ENCODE measurements at regions not wholly inside any gene's neighbourhood (a gene's known extent, or its start where the extent isn't known, plus 50 kb on each side); places are given as distances from the start of the nearest gene placed in this dataset.
"Not testable (repeated sequence)": the region's sequence is repeated elsewhere in the genome, so short reads cannot be mapped to it uniquely, and the experiment has no call there.

GRCh38 chrX:82732861-82733260, 775.2 kb upstream of the POU3F4 start:
- 0% methylated on average over 1 of the region's 1 CpG for WGBS, 2 experiments (ENCODE audit: low coverage in 1 of 2, low lambda C conversion rate in 2 of 2, missing lambda C conversion rate in 2 of 2)
- no peak for TF ChIP-seq EZH2 (IDR thresholded peaks at IDR 0.05; ENCODE audit: insufficient read depth, poor library complexity, severe bottlenecking)
- TF ChIP-seq EZH2phosphoT487 (IDR thresholded peaks at IDR 0.05; ENCODE audit: insufficient read depth, low read depth) = no peak

DNA sequence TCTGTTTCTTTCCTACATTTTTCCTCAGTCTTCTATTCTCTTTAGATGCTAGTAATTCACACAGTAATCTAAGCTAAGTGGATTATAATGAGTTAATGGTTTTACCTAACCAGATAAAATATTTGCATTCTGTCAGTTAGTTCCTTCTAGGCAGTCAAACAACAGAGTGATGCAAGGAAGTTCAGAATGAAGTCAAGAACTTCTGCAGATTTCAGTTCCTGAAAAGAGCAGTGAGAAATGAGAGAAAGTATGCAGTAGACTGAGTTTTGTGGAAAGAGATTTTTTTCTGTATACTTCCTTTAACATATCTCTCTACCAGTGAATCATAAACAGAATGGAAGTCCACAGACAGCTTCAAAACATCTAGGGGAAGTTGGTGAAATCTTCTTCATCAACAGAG, 774.0 kb upstream of the POU3F4 start:
- TF ChIP-seq EZH2 (IDR thresholded peaks at IDR 0.05; ENCODE audit: insufficient read depth, poor library complexity, severe bottlenecking) = no peak
- TF ChIP-seq EZH2phosphoT487 (IDR thresholded peaks at IDR 0.05; ENCODE audit: insufficient read depth, low read depth) = no peak
- no peak for DNase-seq
- Histone ChIP-seq H3K36me3 (ENCODE audit: low read depth) (no peaks in the 10 kb centered on the region), H3F3A (ENCODE audit: insufficient read depth) (no peaks in the 10 kb centered on the region), H3K27ac (no peak overlapping the region), H3K9me2 (ENCODE audit: insufficient read depth) (no peaks in the 10 kb centered on the region), H3K27me3 (replicated peaks; ENCODE audit: insufficient read depth) (no peaks in the 10 kb centered on the region), H2AFZ (no peak overlapping the region), H4K20me1 (ENCODE audit: insufficient read depth) (no peaks in the 10 kb centered on the region), H3K9me3 (ENCODE audit: low read depth) (no peaks in the 10 kb centered on the region), H3K9ac (no peak overlapping the region), H3K4me3 (no peak overlapping the region), H3K79me2 (ENCODE audit: insufficient read depth) (no peaks in the 10 kb centered on the region), H3K4me1 (ENCODE audit: insufficient read depth) (no peaks in the 10 kb centered on the region), H3K4me2 (ENCODE audit: unreplicated experiment) (no peak overlapping the region)
- in situ Hi-C loops (cut with MboI) = no loop called here

More at GRCh38 chrX:82732861-82733260, 775.2 kb upstream of the POU3F4 start:
- Histone ChIP-seq H3K27me3 (replicated peaks; ENCODE audit: insufficient read depth) (no peaks in the 10 kb centered on the region), H3F3A (ENCODE audit: insufficient read depth) (no peaks in the 10 kb centered on the region), H4K20me1 (ENCODE audit: insufficient read depth) (no peaks in the 10 kb centered on the region), H3K79me2 (ENCODE audit: insufficient read depth) (no peaks in the 10 kb centered on the region), H3K9me3 (ENCODE audit: low read depth) (no peaks in the 10 kb centered on the region), H3K4me3 (no peak overlapping the region), H3K9ac (no peak overlapping the region), H3K27ac (no peak overlapping the region), H3K4me2 (ENCODE audit: unreplicated experiment) (no peak overlapping the region), H3K9me2 (ENCODE audit: insufficient read depth) (no peaks in the 10 kb centered on the region), H3K4me1 (ENCODE audit: insufficient read depth) (no peaks in the 10 kb centered on the region), H3K36me3 (ENCODE audit: low read depth) (no peaks in the 10 kb centered on the region), H2AFZ (no peak overlapping the region)
- in situ Hi-C loops (cut with MboI) = no loop called here
- DNase-seq = no peak

GRCh38 chrX:82738313-82738712, 769.8 kb upstream of the POU3F4 start:
- DNase-seq; H3K9me3 ChIP-seq (ENCODE audit: low read depth); H3K79me2 ChIP-seq (ENCODE audit: insufficient read depth); H3K36me3 ChIP-seq (ENCODE audit: low read depth); H3K9me2 ChIP-seq (ENCODE audit: insufficient read depth); H3F3A ChIP-seq (ENCODE audit: insufficient read depth); H4K20me1 ChIP-seq (ENCODE audit: insufficient read depth); H3K27me3 ChIP-seq (replicated peaks; ENCODE audit: insufficient read depth); H3K4me2 ChIP-seq (ENCODE audit: unreplicated experiment); H3K27ac ChIP-seq; H3K9ac ChIP-seq; H3K4me3 ChIP-seq; in situ Hi-C loops (cut with MboI); H3K4me1 ChIP-seq (ENCODE audit: insufficient read depth); H2AFZ ChIP-seq: not testable (repeated sequence)
- WGBS, 2 experiments (ENCODE audit: low coverage in 1 of 2, low lambda C conversion rate in 2 of 2, missing lambda C conversion rate in 2 of 2) = 100% methylated on average over 2 of the region's 20 CpGs; no CpG with 5 or more reads in 1 of the 2 experiments

DNA sequence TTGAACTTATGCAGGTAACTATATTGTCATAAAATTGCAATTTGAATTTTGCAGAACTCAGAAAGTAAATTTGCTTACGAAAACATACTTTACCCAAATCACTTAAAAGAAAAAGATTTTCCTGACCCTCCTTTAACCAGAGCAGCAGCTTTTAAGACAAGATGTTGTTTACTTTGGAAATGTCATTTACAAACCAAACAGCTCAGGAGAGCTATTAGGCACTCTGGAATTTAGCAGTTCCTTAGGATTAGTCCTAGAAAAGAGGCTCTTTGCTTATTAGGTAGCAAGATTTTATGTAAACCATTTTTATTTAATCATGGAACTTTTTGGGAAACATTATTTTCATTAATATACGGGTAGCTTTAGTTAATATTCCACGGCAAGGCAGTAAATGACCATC, 765.7 kb upstream of the POU3F4 start:
- Histone ChIP-seq H3K79me2 (ENCODE audit: insufficient read depth) (no peaks in the 10 kb centered on the region), H3K27me3 (replicated peaks; ENCODE audit: insufficient read depth) (no peaks in the 10 kb centered on the region), H3K9me3 (ENCODE audit: low read depth) (no peaks in the 10 kb centered on the region), H3K9me2 (ENCODE audit: insufficient read depth) (no peaks in the 10 kb centered on the region), H3K27ac (no peak overlapping the region), H3F3A (ENCODE audit: insufficient read depth) (no peaks in the 10 kb centered on the region), H3K36me3 (ENCODE audit: low read depth) (no peaks in the 10 kb centered on the region), H4K20me1 (ENCODE audit: insufficient read depth) (no peaks in the 10 kb centered on the region), H3K4me3 (no peak overlapping the region), H2AFZ (no peak overlapping the region), H3K9ac (no peak overlapping the region), H3K4me2 (ENCODE audit: unreplicated experiment) (no peak overlapping the region), H3K4me1 (ENCODE audit: insufficient read depth) (no peaks in the 10 kb centered on the region)
- 18 to 19% methylated on average over 3 of the region's 3 CpGs for WGBS, 2 experiments (ENCODE audit: low coverage in 1 of 2, low lambda C conversion rate in 2 of 2, missing lambda C conversion rate in 2 of 2)
- no peak for DNase-seq
- in situ Hi-C loops (cut with MboI) = no loop called here
- no peak for TF ChIP-seq EZH2phosphoT487 (IDR thresholded peaks at IDR 0.05; ENCODE audit: insufficient read depth, low read depth)
- no peak for TF ChIP-seq EZH2 (IDR thresholded peaks at IDR 0.05; ENCODE audit: insufficient read depth, poor library complexity, severe bottlenecking)

GRCh38 chrX:82745725-82746124, 762.4 kb upstream of the POU3F4 start:
- H3K79me2 ChIP-seq (ENCODE audit: insufficient read depth); H3K4me1 ChIP-seq (ENCODE audit: insufficient read depth); H3F3A ChIP-seq (ENCODE audit: insufficient read depth); H4K20me1 ChIP-seq (ENCODE audit: insufficient read depth); H3K9ac ChIP-seq; H3K4me3 ChIP-seq; H3K27ac ChIP-seq; H2AFZ ChIP-seq; H3K9me3 ChIP-seq (ENCODE audit: low read depth); in situ Hi-C loops (cut with MboI); H3K9me2 ChIP-seq (ENCODE audit: insufficient read depth); H3K27me3 ChIP-seq (replicated peaks; ENCODE audit: insufficient read depth); DNase-seq; H3K36me3 ChIP-seq (ENCODE audit: low read depth); H3K4me2 ChIP-seq (ENCODE audit: unreplicated experiment): not testable (repeated sequence)
- WGBS, 2 experiments (ENCODE audit: low coverage in 1 of 2, low lambda C conversion rate in 2 of 2, missing lambda C conversion rate in 2 of 2) = 34 to 40% methylated on average over 5 of the region's 5 CpGs

Measured in GM23248 (cell line).